Ovary (tissue), 7 donors: ENCODE measurements at regions not wholly inside any gene's neighbourhood (a gene's known extent, or its start where the extent isn't known, plus 50 kb on each side); places are given as distances from the start of the nearest gene placed in this dataset.

ENCODE experiments used
- DNase-seq, 5 donors: peaks; one replicate each; pipeline ENCODE4 v3.0.0-alpha.2; 2019 to 2020
- H3K27ac ChIP-seq, 2 donors: fragments of 200-600 bp; one replicate each; pipeline versions ENCODE4 v1.5.1 to v1.8.0; 2019 to 2022
- H3K27me3 ChIP-seq: fragments of 200-600 bp; one replicate; pipeline ENCODE4 v1.8.0; 2022
- H3K36me3 ChIP-seq: fragments of 200-600 bp; sonication (generic); one replicate; pipeline ENCODE4 v1.5.1; 2019
- H3K4me1 ChIP-seq: one replicate; pipeline ENCODE4 v1.8.1; 2013; ENCODE audit warnings: mild to moderate bottlenecking, moderate library complexity; ENCODE audit not compliant: insufficient read depth
- H3K4me3 ChIP-seq: fragments of 200-600 bp; sonication (generic); one replicate; pipeline ENCODE4 v1.5.1; 2017
- H3K9me3 ChIP-seq, 2 donors: fragments of 200-600 bp in 1 of 2; sonication (generic) in 1 of 2; one replicate each; pipeline versions ENCODE4 v1.5.1 to v1.8.1; 2013 to 2019; ENCODE audit warnings: mild to moderate bottlenecking in 1 of 2, moderate library complexity in 1 of 2
- EP300 ChIP-seq: sonication (generic); formaldehyde crosslinking; IDR thresholded peaks from one replicate; pipeline ENCODE4 v1.6.1; 2017; ENCODE audit warnings: antibody characterized with exemption
- POLR2A ChIP-seq: fragments of 450-650 bp; IDR thresholded peaks from one replicate; pipeline ENCODE4 v1.6.1; 2017; ENCODE audit warnings: antibody characterized with exemption, mild to moderate bottlenecking, moderate library complexity
- WGBS, 3 donors: extraction: QIAGEN DNeasy Blood & Tissue Kit in 1 of 3; methylation state at CpG; one replicate each; pipeline versions ENCODE4 v1.1.5 to v1.1.7; 2013 to 2017; 5-methylcytosine and 5-hydroxymethylcytosine counted together
- intact Hi-C, 4 donors: fragments of 100-400 bp; cut with DNase I; formaldehyde crosslinking; loops; one replicate each; pipeline versions ENCODE4 v1.11.0 to v1.15.1; 2022 to 2023
- TF ChIP-seq, protein P1 (sequence below), 3 donors: fragments of 450-650 bp in 2 of 3; fragments of 200-600 bp in 1 of 3; IDR thresholded peaks; one replicate each; pipeline versions ENCODE4 v1.5.1 to v1.8.0; 2016 to 2022; ENCODE audit warnings: antibody characterized with exemption in 3 of 3, mild to moderate bottlenecking in 1 of 3
- donor health status: DM: no; HTN: no; CAD: no; lungs with moderate emphysema.
- donor health status: DM: no; HTN: no; CAD: no.
- donor health status: Bipolar disorder and iron deficiency.
- donor health status: DM: no; HTN: no; CAD: no.
- donor health status: DM: yes; HTN: yes; CAD: no.

DNA sequence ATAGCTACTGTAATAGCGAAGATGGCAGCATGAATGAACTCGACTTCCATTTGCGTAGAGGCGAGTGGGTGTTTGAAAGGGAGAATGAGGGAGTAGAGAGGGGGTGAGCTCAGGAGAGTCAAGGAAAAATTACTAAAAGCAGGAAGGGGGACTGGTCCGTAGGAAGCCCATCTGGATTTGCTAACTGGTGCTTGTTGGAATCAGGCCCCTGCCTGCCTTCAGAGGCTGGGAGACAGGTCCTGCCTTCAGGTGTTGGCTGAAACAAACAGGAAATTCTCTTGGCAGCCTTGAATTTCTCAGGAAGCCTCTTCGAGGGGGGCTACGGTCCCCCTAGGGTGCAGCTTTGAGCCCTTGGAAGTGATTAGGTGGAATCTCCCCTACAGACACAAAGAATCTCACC lies 121.7 kb downstream of the OLFM1 start:
- H3K9me3 ChIP-seq, result peaks cover 0 to 8% of the 10 kb centered on the region in 2 donors
- no peak overlapping the region for H3K4me3 ChIP-seq
- H3K36me3 ChIP-seq, result no peaks in the 10 kb centered on the region
- 64 to 77% (median 70%) methylated on average over 7 of the region's 7 CpGs for WGBS, 3 donors
- no peaks in the 10 kb centered on the region for H3K4me1 ChIP-seq
- TF ChIP-seq POLR2A, result no peak
- TF ChIP-seq, protein P1, sequence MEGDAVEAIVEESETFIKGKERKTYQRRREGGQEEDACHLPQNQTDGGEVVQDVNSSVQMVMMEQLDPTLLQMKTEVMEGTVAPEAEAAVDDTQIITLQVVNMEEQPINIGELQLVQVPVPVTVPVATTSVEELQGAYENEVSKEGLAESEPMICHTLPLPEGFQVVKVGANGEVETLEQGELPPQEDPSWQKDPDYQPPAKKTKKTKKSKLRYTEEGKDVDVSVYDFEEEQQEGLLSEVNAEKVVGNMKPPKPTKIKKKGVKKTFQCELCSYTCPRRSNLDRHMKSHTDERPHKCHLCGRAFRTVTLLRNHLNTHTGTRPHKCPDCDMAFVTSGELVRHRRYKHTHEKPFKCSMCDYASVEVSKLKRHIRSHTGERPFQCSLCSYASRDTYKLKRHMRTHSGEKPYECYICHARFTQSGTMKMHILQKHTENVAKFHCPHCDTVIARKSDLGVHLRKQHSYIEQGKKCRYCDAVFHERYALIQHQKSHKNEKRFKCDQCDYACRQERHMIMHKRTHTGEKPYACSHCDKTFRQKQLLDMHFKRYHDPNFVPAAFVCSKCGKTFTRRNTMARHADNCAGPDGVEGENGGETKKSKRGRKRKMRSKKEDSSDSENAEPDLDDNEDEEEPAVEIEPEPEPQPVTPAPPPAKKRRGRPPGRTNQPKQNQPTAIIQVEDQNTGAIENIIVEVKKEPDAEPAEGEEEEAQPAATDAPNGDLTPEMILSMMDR (IDR thresholded peaks at IDR 0.05), result no peak
- TF ChIP-seq EP300, result no peak
- H3K27ac ChIP-seq, result no peak overlapping the region
- DNase-seq, result no peak
- intact Hi-C loops, result no loop called here
- H3K27me3 ChIP-seq, result no peaks in the 10 kb centered on the region

GRCh38 chr9:135209852-135210251 lies 122.4 kb downstream of the OLFM1 start:
- TF ChIP-seq EP300 (no peak), POLR2A (no peak)
- TF ChIP-seq, protein P1 (IDR thresholded peaks at IDR 0.05), result no peak
- intact Hi-C loops, result loop anchor here in 1 of 4 donors (10.0 kb wide), 1 partner anchor 55 kb away; no protein-coding TSS in a partner anchor
- no peaks in the 10 kb centered on the region for H3K27me3 ChIP-seq

GRCh38 chr9:135210676-135211523 lies 123.4 kb downstream of the OLFM1 start:
- Histone ChIP-seq H3K27me3 (no peaks in the 10 kb centered on the region), H3K4me3 (no peak overlapping the region), H3K9me3 (peaks cover 0 to 8% of the 10 kb centered on the region in 2 donors), H3K27ac (no peak overlapping the region), H3K36me3 (no peaks in the 10 kb centered on the region), H3K4me1 (peaks cover 5% of the 10 kb centered on the region)
- TF ChIP-seq POLR2A, result no peak
- TF ChIP-seq EP300, result no peak
- TF ChIP-seq, protein P1 (IDR thresholded peaks at IDR 0.05), result no peak
- no peak for DNase-seq
- intact Hi-C loops, result loop anchor here in 1 of 4 donors (10.0 kb wide), 1 partner anchor 56 kb away; no protein-coding TSS in a partner anchor
- WGBS, 3 donors, result 78 to 87% (median 79%) methylated on average over 7 of the region's 7 CpGs

More at GRCh38 chr9:135209852-135210251, 122.4 kb downstream of the OLFM1 start:
- Histone ChIP-seq H3K4me1 (no peaks in the 10 kb centered on the region), H3K36me3 (no peaks in the 10 kb centered on the region), H3K27ac (no peak overlapping the region), H3K9me3 (peaks cover 0 to 8% of the 10 kb centered on the region in 2 donors), H3K4me3 (no peak overlapping the region)
- no peak for DNase-seq
- WGBS, 3 donors, result 42 to 44% (median 43%) methylated on average over 2 of the region's 2 CpGs

DNA sequence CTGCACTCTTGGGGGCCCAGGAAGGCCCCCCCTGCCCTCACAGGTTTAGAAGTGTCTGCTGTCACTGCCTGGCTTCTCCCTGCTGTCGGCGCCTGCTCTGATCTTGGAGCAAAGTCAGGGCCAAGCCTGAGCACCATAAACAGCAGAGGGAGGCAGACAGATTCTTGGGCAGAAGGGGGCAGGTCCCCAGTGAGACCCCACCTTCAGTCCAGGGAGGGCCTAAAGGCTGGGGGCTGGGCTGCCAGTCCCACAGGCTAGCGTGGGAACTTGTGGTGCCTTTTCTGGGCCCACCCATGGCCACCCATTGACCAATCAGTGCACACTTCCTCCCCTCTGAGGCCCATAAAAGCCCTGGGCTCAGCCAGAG lies 124.0 kb downstream of the OLFM1 start:
- 79 to 87% (median 84%) methylated on average over 3 of the region's 3 CpGs for WGBS, 3 donors
- Histone ChIP-seq H3K4me1 (peaks cover 8% of the 10 kb centered on the region), H3K36me3 (no peaks in the 10 kb centered on the region), H3K27ac (no peak overlapping the region), H3K4me3 (no peak overlapping the region), H3K27me3 (no peaks in the 10 kb centered on the region), H3K9me3 (peaks cover 0 to 8% of the 10 kb centered on the region in 2 donors)
- intact Hi-C loops, result loop anchor here in 1 of 4 donors (10.0 kb wide), 1 partner anchor 57 kb away; no protein-coding TSS in a partner anchor
- TF ChIP-seq, protein P1 (IDR thresholded peaks at IDR 0.05), result no peak
- no peak for TF ChIP-seq POLR2A
- no peak for TF ChIP-seq EP300
- no peak for DNase-seq
